Retinal pigment epithelial cell (primary cell): ENCODE measurements at regions not wholly inside any gene's neighbourhood (a gene's known extent, or its start where the extent isn't known, plus 50 kb on each side); places are given as distances from the start of the nearest gene placed in this dataset.
"Not testable (repeated sequence)": the region's sequence is repeated elsewhere in the genome, so short reads cannot be mapped to it uniquely, and the experiment has no call there.

Source experiments
- DNase-seq: peaks from one replicate; pipeline ENCODE4 v3.0.0-alpha.2; 2010; ENCODE audit warnings: low read depth
- H3K4me3 ChIP-seq: 2 replicates; pipeline ENCODE4 v1.5.1; 2011; ENCODE audit warnings: mild to moderate bottlenecking, low read length, control low read depth, moderate library complexity
- CTCF ChIP-seq: conservative IDR thresholded peaks from 2 replicates; pipeline ENCODE4 v1.5.1; 2011; ENCODE audit warnings: low read depth, low read length, control low read depth, inconsistent platforms

GRCh38 chr4:144411119-144411518 lies 234.8 kb upstream of the HHIP start:
- DNase-seq = no peak
- TF ChIP-seq CTCF = no peak
- no peak overlapping the region for H3K4me3 ChIP-seq

- TF ChIP-seq CTCF = no peak
- H3K4me3 ChIP-seq = no peak overlapping the region
- DNase-seq = no peak
Measured at GRCh38 chr4:144411700-144412099, 234.3 kb upstream of the HHIP start.

GRCh38 chr4:144421056-144421455 lies 224.9 kb upstream of the HHIP start:
- TF ChIP-seq CTCF = no peak
- H3K4me3 ChIP-seq = no peak overlapping the region
- DNase-seq = no peak

GRCh38 chr4:144421839-144422565 lies 224.0 kb upstream of the HHIP start:
- no peak for DNase-seq
- no peak overlapping the region for H3K4me3 ChIP-seq
- TF ChIP-seq CTCF = no peak

- no peak overlapping the region for H3K4me3 ChIP-seq
- no peak for TF ChIP-seq CTCF
- no peak for DNase-seq
Measured at GRCh38 chr4:144423930-144424329, 222.0 kb upstream of the HHIP start.

- DNase-seq, H3K4me3 ChIP-seq: not testable (repeated sequence)
Measured at GRCh38 chr4:144426023-144426422, 219.9 kb upstream of the HHIP start.

GRCh38 chr4:144442713-144443112 lies 203.2 kb upstream of the HHIP start:
- no peak overlapping the region for H3K4me3 ChIP-seq
- DNase-seq = no peak
- TF ChIP-seq CTCF = no peak
